ENCODE measurements at regions not wholly inside any gene's neighbourhood (a gene's known extent, or its start where the extent isn't known, plus 50 kb on each side); places are given as distances from the start of the nearest gene placed in this dataset.
"Not testable (repeated sequence)": the region's sequence is repeated elsewhere in the genome, so short reads cannot be mapped to it uniquely, and the experiment has no call there.

- DNase-seq (ENCODE audit: low read depth): no peak
Measured at GRCh38 chr18:38811209-38811608, 1245.6 kb upstream of the CELF4 start.

GRCh38 chr18:38810789-38811188 is 1245.2 kb upstream of the CELF4 start:
- DNase-seq (ENCODE audit: low read depth): no peak

GRCh38 chr18:38807915-38808314 is 1242.3 kb upstream of the CELF4 start:
- DNase-seq (ENCODE audit: low read depth): no peak

- no peak for DNase-seq (ENCODE audit: low read depth)
Measured at GRCh38 chr18:38805256-38805655, 1239.7 kb upstream of the CELF4 start.

GRCh38 chr18:38801640-38802039 is 1236.0 kb upstream of the CELF4 start:
- no peak for DNase-seq (ENCODE audit: low read depth)

GRCh38 chr18:38796762-38797161 is 1231.2 kb upstream of the CELF4 start:
- peak; percentile 1 for DNase-seq (ENCODE audit: low read depth)

GRCh38 chr18:38792731-38793130 is 1227.1 kb upstream of the CELF4 start:
- DNase-seq (ENCODE audit: low read depth): no peak

GRCh38 chr18:38790786-38791185 is 1225.2 kb upstream of the CELF4 start:
- no peak for DNase-seq (ENCODE audit: low read depth)

GRCh38 chr18:38790303-38790702 is 1224.7 kb upstream of the CELF4 start:
- no peak for DNase-seq (ENCODE audit: low read depth)

- DNase-seq (ENCODE audit: low read depth): no peak
Measured at GRCh38 chr18:38789141-38789540, 1223.5 kb upstream of the CELF4 start.

GRCh38 chr18:38786906-38787305 is 1221.3 kb upstream of the CELF4 start:
- no peak for DNase-seq (ENCODE audit: low read depth)

GRCh38 chr18:38771620-38772019 is 1206.0 kb upstream of the CELF4 start:
- not testable (repeated sequence) for DNase-seq (ENCODE audit: low read depth)

GRCh38 chr18:38768504-38768903 is 1202.9 kb upstream of the CELF4 start:
- no peak for DNase-seq (ENCODE audit: low read depth)

- DNase-seq (ENCODE audit: low read depth): no peak
Measured at GRCh38 chr18:38759457-38759856, 1193.9 kb upstream of the CELF4 start.

GRCh38 chr18:38756436-38756835 is 1190.8 kb upstream of the CELF4 start:
- DNase-seq (ENCODE audit: low read depth): no peak

- DNase-seq (ENCODE audit: low read depth): no peak
Measured at GRCh38 chr18:38752430-38752829, 1186.8 kb upstream of the CELF4 start.

- no peak for DNase-seq (ENCODE audit: low read depth)
Measured at GRCh38 chr18:38751898-38752297, 1186.3 kb upstream of the CELF4 start.

GRCh38 chr18:38751211-38751610 is 1185.6 kb upstream of the CELF4 start:
- DNase-seq (ENCODE audit: low read depth): no peak

GRCh38 chr18:38750751-38751150 is 1185.2 kb upstream of the CELF4 start:
- no peak for DNase-seq (ENCODE audit: low read depth)

- DNase-seq (ENCODE audit: low read depth): no peak
Measured at GRCh38 chr18:38747153-38747552, 1181.6 kb upstream of the CELF4 start.

- not testable (repeated sequence) for DNase-seq (ENCODE audit: low read depth)
Measured at GRCh38 chr18:38720181-38720580, 1154.6 kb upstream of the CELF4 start.

- no peak for DNase-seq (ENCODE audit: low read depth)
Measured at GRCh38 chr18:38718365-38718901, 1152.8 kb upstream of the CELF4 start.

GRCh38 chr18:38709122-38709521 is 1143.5 kb upstream of the CELF4 start:
- DNase-seq (ENCODE audit: low read depth): no peak

- no peak for DNase-seq (ENCODE audit: low read depth)
Measured at GRCh38 chr18:38706373-38706772, 1140.8 kb upstream of the CELF4 start.

GRCh38 chr18:38698088-38698487 is 1132.5 kb upstream of the CELF4 start:
- DNase-seq (ENCODE audit: low read depth): no peak

Data from RPMI7951 (cell line).